ENCODE measurements at regions not wholly inside any gene's neighbourhood (a gene's known extent, or its start where the extent isn't known, plus 50 kb on each side); places are given as distances from the start of the nearest gene placed in this dataset.

DNA sequence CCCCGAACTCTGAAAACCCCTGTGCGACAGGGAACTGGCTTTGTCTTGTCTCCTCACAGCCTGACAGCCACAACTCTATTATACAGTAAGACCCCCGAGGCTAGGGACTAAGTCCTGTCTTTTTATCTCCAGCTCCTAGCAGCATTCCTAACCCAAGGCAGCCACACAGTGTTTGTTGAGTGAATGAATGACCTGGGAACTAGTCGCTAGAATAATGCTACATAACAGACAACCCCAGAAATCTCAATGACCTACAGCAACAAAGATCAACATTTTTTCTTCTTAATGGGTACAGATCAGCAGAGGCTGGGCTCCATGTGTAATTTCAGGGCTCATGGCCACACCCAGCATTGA is 71.4 kb upstream of the TNRC6C start:
- no peak overlapping the region for H3K9ac ChIP-seq (ENCODE audit: low read length)
- H3K4me1 ChIP-seq (ENCODE audit: control insufficient read depth, insufficient read depth, low read length) = peaks cover 24% of the 10 kb centered on the region
- no peaks in the 10 kb centered on the region for H3K36me3 ChIP-seq (ENCODE audit: control insufficient read depth, insufficient read depth, low read length)
- no peak overlapping the region for H3K27ac ChIP-seq (ENCODE audit: low read depth, low read length)
- no peaks in the 10 kb centered on the region for H3K9me3 ChIP-seq (ENCODE audit: control insufficient read depth, insufficient read depth, low read depth, low read length)
- peaks cover 21% of the 10 kb centered on the region for H3K27me3 ChIP-seq (ENCODE audit: control insufficient read depth, insufficient read depth, low read length)
- H3K4me3 ChIP-seq (ENCODE audit: low read depth, low read length) = peak overlapping the region; percentile 41; the same call in 1 of the 2 replicates

DNA sequence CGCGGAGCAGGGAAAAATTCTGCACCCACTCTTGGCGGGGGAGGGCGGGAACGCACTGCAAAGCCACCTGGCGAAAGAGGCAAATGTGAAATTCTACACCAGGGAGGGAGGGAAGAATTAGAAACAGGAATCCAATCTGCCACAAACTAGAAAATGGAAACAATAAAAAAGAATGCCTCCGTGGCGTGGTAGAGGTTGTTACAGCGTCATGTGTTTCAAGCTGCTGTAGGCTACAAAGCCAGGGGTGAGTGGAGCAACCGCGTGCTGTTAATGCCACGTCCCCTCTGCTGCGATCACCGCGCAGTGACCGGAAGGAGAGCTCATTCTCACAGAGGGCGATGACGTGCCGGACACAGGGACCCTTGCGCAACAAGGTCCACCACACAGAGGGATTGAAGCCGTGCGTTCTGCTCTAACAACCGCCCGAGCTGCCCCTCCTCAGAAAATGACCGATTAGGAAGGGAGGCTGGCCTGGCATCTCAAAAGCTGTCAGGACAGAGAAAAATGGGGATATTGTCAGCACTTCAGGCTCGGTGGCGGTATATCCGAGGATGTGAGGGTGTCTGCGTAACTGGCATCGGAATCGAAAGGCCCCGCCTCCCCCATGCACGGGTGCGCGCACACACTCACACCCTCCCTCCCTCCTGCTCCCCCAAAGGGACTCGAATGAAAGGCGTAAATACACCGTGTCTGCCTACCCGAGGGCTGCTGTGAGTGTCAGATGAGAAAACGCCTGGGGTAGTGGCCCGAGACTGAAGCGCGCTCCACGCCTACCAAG is 70.8 kb upstream of the TNRC6C start:
- Histone ChIP-seq H3K27ac (ENCODE audit: low read depth, low read length) (no peak overlapping the region), H3K4me1 (ENCODE audit: control insufficient read depth, insufficient read depth, low read length) (peaks cover 21% of the 10 kb centered on the region), H3K9me3 (ENCODE audit: control insufficient read depth, insufficient read depth, low read depth, low read length) (no peaks in the 10 kb centered on the region), H3K9ac (ENCODE audit: low read length) (peak overlapping the region; percentile 2), H3K36me3 (ENCODE audit: control insufficient read depth, insufficient read depth, low read length) (no peaks in the 10 kb centered on the region), H3K4me3 (ENCODE audit: low read depth, low read length) (peak overlapping the region; percentile 41), H3K27me3 (ENCODE audit: control insufficient read depth, insufficient read depth, low read length) (peaks cover 21% of the 10 kb centered on the region)

DNA sequence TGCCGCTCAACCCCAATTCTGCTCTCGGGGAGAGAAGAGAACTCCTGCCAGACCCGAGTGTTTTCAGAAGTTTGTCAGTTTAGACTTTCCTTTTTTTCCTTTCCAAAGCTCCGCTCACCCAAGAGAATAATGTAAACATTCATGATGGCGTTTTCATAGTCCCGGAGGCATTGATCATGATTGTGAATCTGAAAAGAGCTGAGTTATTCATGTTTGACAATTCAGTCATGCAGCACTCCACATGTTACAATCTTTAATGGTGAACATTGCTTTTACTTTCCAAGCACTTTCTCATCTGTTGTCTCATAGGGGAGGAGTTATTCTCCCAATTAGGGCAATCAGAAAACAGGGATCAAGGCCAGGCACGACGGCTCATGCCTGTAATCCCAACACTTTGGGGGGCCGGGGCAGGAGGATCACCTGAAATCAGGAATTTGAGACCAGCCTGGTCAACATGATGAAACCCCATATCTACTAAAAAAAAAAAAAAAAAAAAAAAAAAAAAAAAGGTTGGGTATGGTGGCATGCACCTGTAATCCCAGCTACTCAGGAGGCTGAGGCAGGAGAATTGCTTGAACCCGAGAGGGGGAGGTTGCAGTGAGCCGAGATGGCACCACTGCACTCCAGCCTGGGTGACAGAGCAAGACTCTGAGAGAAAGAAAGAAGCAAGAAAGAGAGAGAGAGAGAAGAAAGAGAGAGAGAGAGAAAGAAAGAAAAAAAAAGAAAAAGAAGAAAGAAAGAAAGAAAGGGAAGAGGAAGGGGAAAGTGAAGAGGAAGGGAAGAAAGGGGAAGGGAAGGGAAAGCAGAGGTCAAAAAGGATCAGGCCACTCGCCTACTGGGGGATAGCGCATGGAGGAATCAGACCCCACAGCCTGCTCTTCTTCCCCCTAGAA is 70.0 kb upstream of the TNRC6C start:
- H3K4me3 ChIP-seq (ENCODE audit: low read depth, low read length) = peak overlapping the region; percentile 41; the same call in 1 of the 2 replicates
- H3K4me1 ChIP-seq (ENCODE audit: control insufficient read depth, insufficient read depth, low read length) = peaks cover 20% of the 10 kb centered on the region
- H3K9me3 ChIP-seq (ENCODE audit: control insufficient read depth, insufficient read depth, low read depth, low read length) = no peaks in the 10 kb centered on the region
- H3K27ac ChIP-seq (ENCODE audit: low read depth, low read length) = no peak overlapping the region
- no peak overlapping the region for H3K9ac ChIP-seq (ENCODE audit: low read length)
- peaks cover 21% of the 10 kb centered on the region for H3K27me3 ChIP-seq (ENCODE audit: control insufficient read depth, insufficient read depth, low read length)
- H3K36me3 ChIP-seq (ENCODE audit: control insufficient read depth, insufficient read depth, low read length) = no peaks in the 10 kb centered on the region

DNA sequence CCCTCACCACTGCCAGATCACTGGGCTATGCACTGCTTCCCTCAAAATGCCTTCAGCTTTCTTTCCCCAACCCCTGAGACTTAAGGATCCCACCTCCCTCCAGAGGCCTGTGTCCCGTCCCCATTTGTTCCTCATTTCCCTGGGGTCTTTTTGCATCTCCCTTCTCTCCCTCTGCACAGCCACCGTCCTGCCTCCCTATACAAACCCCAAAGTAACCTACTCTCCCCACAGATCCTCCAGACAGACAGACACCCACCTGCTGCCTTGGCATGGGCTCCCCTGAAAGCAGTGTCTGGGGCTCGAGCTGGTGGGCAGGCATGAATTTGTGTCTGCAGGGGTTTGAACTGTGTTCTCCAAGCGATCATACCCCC is 69.4 kb upstream of the TNRC6C start:
- Histone ChIP-seq H3K9me3 (ENCODE audit: control insufficient read depth, insufficient read depth, low read depth, low read length) (no peaks in the 10 kb centered on the region), H3K27ac (ENCODE audit: low read depth, low read length) (no peak overlapping the region), H3K4me1 (ENCODE audit: control insufficient read depth, insufficient read depth, low read length) (peaks cover 20% of the 10 kb centered on the region), H3K4me3 (ENCODE audit: low read depth, low read length) (no peak overlapping the region), H3K36me3 (ENCODE audit: control insufficient read depth, insufficient read depth, low read length) (no peaks in the 10 kb centered on the region), H3K9ac (ENCODE audit: low read length) (no peak overlapping the region), H3K27me3 (ENCODE audit: control insufficient read depth, insufficient read depth, low read length) (peaks cover 21% of the 10 kb centered on the region)

DNA sequence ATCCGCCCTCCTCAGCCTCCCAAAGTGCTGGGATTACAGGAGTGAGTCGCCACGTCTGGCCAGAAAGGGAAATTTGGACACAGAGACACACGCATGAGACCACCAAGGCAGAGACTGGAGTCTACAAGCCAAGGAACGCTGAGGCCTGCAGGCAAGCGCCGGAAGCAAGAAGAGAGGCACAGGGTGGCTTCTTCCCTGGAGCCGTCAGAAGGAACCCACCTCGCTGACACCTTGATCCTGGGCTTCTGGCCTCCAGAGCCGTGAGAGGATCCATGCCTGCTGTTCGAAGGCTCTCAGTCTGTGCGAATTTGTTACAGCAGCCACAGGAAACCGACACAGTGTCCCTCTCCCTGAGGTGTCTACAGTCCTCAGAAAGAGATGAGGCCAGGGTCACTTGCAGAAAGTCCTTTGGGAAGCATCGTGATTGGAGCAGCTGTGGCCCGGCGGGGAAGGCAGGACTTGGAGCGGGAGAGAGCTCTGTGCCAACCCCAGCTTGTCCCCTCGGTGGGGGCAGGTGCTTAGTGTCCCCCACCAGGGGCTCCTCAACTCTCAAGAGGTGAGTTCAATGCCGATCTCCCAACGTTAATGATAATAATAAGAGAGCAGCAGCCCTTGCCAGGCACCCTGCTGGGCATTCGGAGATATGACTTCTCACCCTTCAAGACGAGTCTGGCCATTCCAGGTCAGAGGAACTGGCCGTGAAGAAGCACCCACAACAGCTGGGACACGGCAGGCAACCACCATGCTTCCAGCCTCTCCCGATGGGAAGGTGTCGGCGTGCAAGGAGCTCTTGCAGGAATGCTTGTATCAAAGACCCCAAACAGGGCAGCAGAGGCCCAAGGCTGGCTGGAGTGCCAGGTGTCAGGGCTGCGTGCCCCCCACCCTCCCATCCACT is 68.4 kb upstream of the TNRC6C start:
- no peak overlapping the region for H3K9ac ChIP-seq (ENCODE audit: low read length)
- H3K36me3 ChIP-seq (ENCODE audit: control insufficient read depth, insufficient read depth, low read length) = no peaks in the 10 kb centered on the region
- H3K4me1 ChIP-seq (ENCODE audit: control insufficient read depth, insufficient read depth, low read length) = peaks cover 20% of the 10 kb centered on the region
- H3K4me3 ChIP-seq (ENCODE audit: low read depth, low read length) = no peak overlapping the region
- no peak overlapping the region for H3K27ac ChIP-seq (ENCODE audit: low read depth, low read length)
- no peaks in the 10 kb centered on the region for H3K9me3 ChIP-seq (ENCODE audit: control insufficient read depth, insufficient read depth, low read depth, low read length)
- peaks cover 21% of the 10 kb centered on the region for H3K27me3 ChIP-seq (ENCODE audit: control insufficient read depth, insufficient read depth, low read length)

DNA sequence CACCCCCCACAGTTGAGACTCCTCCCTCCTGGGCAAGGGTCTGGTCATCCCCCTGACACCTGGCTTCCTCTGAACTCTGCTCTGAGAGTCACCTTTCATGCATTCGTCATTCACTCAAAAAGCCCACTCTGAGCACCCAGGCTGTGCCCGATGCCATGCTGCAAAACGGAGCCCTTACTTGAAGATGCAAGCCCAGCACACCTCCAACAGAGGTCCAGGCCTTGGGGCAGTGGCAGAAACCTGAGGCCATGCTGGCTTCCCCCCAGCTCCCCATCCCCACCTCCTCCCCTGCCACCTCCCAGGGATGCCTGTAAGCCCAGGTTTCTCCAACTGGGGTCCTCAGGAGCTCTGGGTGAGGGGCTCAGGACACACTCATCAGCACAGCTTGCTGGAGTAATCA is 67.7 kb upstream of the TNRC6C start:
- no peak overlapping the region for H3K27ac ChIP-seq (ENCODE audit: low read depth, low read length)
- no peaks in the 10 kb centered on the region for H3K9me3 ChIP-seq (ENCODE audit: control insufficient read depth, insufficient read depth, low read depth, low read length)
- peaks cover 20% of the 10 kb centered on the region for H3K4me1 ChIP-seq (ENCODE audit: control insufficient read depth, insufficient read depth, low read length)
- no peak overlapping the region for H3K9ac ChIP-seq (ENCODE audit: low read length)
- H3K27me3 ChIP-seq (ENCODE audit: control insufficient read depth, insufficient read depth, low read length) = peaks cover 21% of the 10 kb centered on the region
- H3K4me3 ChIP-seq (ENCODE audit: low read depth, low read length) = no peak overlapping the region
- H3K36me3 ChIP-seq (ENCODE audit: control insufficient read depth, insufficient read depth, low read length) = no peaks in the 10 kb centered on the region

DNA sequence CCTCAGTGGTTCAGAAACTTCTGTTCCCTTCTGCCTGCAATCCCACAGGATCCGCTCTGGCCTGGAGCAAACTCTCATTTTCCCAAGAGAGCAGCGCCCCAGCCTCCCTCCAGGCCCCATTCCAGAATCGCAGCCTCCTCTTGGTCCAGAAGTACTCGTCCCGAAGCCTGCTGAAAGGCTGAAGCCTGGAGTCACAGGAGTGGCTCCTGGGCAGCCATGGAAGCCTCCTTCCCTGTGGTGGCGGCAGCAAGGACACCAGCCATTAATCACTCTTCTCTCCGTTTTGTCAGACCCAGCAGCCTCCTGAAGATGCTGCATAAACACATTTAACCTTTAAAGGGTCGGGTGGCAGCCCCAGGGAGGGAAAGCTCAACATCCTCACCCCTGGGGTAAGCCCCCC is 66.9 kb upstream of the TNRC6C start:
- Histone ChIP-seq H3K27me3 (ENCODE audit: control insufficient read depth, insufficient read depth, low read length) (peaks cover 14% of the 10 kb centered on the region), H3K9ac (ENCODE audit: low read length) (no peak overlapping the region), H3K4me1 (ENCODE audit: control insufficient read depth, insufficient read depth, low read length) (peaks cover 20% of the 10 kb centered on the region), H3K9me3 (ENCODE audit: control insufficient read depth, insufficient read depth, low read depth, low read length) (no peaks in the 10 kb centered on the region), H3K27ac (ENCODE audit: low read depth, low read length) (no peak overlapping the region), H3K36me3 (ENCODE audit: control insufficient read depth, insufficient read depth, low read length) (no peaks in the 10 kb centered on the region), H3K4me3 (ENCODE audit: low read depth, low read length) (no peak overlapping the region)

DNA sequence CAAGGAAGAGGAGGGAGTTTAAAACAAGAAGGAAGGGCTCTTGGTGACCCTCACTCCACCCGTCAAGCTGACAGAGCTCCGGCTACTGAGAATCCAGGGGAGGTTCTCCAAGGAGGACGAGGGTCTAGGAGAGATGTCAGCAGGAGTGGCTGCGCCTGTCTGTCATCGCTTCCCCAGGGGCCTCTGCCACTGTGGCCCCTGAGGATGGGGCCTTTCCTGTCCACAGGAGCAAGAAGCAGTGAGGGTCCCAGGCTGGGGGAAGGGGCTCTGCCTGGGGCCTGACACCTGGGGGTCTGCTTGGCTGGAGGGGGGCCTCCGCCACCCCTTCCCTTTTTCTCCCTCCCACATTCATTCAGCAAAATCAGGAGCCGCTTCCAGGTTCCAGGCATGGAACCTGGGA is 66.5 kb upstream of the TNRC6C start:
- Histone ChIP-seq H3K4me3 (ENCODE audit: low read depth, low read length) (no peak overlapping the region), H3K27ac (ENCODE audit: low read depth, low read length) (no peak overlapping the region), H3K27me3 (ENCODE audit: control insufficient read depth, insufficient read depth, low read length) (peaks cover 10% of the 10 kb centered on the region), H3K4me1 (ENCODE audit: control insufficient read depth, insufficient read depth, low read length) (peaks cover 20% of the 10 kb centered on the region), H3K9me3 (ENCODE audit: control insufficient read depth, insufficient read depth, low read depth, low read length) (no peaks in the 10 kb centered on the region), H3K36me3 (ENCODE audit: control insufficient read depth, insufficient read depth, low read length) (no peaks in the 10 kb centered on the region), H3K9ac (ENCODE audit: low read length) (no peak overlapping the region)

DNA sequence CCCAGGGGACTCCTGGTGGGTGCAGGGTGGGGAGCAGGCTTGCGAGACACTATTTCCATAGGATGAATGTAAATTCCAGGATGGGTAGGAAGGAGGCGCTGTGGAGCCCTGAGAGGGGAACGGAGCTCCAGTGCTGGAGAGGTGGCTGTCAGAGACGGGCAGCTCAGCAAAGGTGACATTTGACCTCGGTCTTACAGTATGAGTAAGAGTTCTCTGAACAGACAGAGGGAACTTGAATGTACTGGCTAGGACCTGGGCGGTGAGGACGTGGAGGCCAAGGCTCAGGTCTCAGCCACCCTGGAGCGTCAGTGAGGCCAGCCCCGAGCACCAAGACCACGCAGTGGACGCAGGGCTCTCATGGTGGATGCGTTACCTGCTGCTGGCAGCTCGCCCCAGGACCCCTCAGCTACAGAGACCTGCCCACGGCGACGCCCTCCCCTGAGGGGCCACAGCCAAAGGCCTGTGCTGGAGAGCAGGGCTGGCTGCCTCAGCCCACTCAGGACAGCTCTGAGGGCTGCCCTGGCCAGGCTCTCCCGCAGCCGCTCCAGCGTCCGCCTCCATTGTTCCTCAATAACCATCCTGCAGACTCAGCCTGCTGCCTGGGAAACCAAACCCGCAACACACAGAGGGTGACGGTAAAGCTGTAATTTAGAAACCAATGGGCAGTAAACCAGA is 65.9 kb upstream of the TNRC6C start:
- Histone ChIP-seq H3K9ac (ENCODE audit: low read length) (no peak overlapping the region), H3K36me3 (ENCODE audit: control insufficient read depth, insufficient read depth, low read length) (no peaks in the 10 kb centered on the region), H3K27me3 (ENCODE audit: control insufficient read depth, insufficient read depth, low read length) (peaks cover 4% of the 10 kb centered on the region)

More for the DNA sequence above, 65.9 kb upstream of the TNRC6C start:
- peaks cover 15% of the 10 kb centered on the region for H3K4me1 ChIP-seq (ENCODE audit: control insufficient read depth, insufficient read depth, low read length)
- no peak overlapping the region for H3K4me3 ChIP-seq (ENCODE audit: low read depth, low read length)
- H3K9me3 ChIP-seq (ENCODE audit: control insufficient read depth, insufficient read depth, low read depth, low read length) = no peaks in the 10 kb centered on the region
- no peak overlapping the region for H3K27ac ChIP-seq (ENCODE audit: low read depth, low read length)
